Vagina (tissue), 2 donors: ENCODE measurements at regions not wholly inside any gene's neighbourhood (a gene's known extent, or its start where the extent isn't known, plus 50 kb on each side); places are given as distances from the start of the nearest gene placed in this dataset.

ENCODE experiments used
- POLR2A ChIP-seq, 2 donors: fragments of 450-650 bp; IDR thresholded peaks; one replicate each; pipeline ENCODE4 v1.6.1; 2017; ENCODE audit warnings: antibody characterized with exemption in 2 of 2, mild to moderate bottlenecking in 2 of 2, moderate library complexity in 2 of 2
- TF ChIP-seq, protein P1 (sequence below), 3 experiments: fragments of 450-650 bp in 2 of 3; fragments of 200-600 bp in 1 of 3; sonication (generic) in 1 of 3; IDR thresholded peaks; one replicate each; pipeline ENCODE4 v1.5.1; 2017 to 2019; ENCODE audit warnings: antibody characterized with exemption in 3 of 3, mild to moderate bottlenecking in 2 of 3, moderate library complexity in 2 of 3

DNA sequence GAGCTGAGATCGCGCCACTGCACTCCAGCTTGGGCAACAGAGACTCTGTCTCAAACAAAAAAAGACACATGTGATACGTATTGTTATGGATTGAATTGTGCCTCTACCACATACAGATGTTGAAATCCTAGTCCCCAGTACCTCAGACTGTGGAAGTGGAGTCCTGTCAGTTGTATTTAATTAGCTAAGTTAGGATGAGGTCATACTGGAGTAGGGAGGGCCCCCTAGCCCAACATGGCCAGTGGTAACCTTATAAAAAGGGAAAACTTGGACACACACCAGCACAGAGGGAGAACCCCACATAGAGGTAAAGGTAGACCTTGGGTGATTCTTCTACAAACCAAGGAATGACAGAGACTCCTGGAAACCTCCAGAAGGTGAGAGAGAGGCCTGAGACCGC, 119.8 kb downstream of the GADD45G start:
- TF ChIP-seq, protein P1, sequence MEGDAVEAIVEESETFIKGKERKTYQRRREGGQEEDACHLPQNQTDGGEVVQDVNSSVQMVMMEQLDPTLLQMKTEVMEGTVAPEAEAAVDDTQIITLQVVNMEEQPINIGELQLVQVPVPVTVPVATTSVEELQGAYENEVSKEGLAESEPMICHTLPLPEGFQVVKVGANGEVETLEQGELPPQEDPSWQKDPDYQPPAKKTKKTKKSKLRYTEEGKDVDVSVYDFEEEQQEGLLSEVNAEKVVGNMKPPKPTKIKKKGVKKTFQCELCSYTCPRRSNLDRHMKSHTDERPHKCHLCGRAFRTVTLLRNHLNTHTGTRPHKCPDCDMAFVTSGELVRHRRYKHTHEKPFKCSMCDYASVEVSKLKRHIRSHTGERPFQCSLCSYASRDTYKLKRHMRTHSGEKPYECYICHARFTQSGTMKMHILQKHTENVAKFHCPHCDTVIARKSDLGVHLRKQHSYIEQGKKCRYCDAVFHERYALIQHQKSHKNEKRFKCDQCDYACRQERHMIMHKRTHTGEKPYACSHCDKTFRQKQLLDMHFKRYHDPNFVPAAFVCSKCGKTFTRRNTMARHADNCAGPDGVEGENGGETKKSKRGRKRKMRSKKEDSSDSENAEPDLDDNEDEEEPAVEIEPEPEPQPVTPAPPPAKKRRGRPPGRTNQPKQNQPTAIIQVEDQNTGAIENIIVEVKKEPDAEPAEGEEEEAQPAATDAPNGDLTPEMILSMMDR (IDR thresholded peaks at IDR 0.05): no peak
- TF ChIP-seq POLR2A (IDR thresholded peaks at IDR 0.05): no peak
